ENCODE measurements at regions not wholly inside any gene's neighbourhood (a gene's known extent, or its start where the extent isn't known, plus 50 kb on each side); places are given as distances from the start of the nearest gene placed in this dataset.

GRCh38 chr11:127491589-127491988, 491.0 kb upstream of the KIRREL3 start:
- TF ChIP-seq POLR2AphosphoS5 (IDR thresholded peaks at IDR 0.05) (no peak), EP300 (IDR thresholded peaks at IDR 0.05) (no peak), CTCF (IDR thresholded peaks at IDR 0.05) (no peak), POLR2A (IDR thresholded peaks at IDR 0.05; ENCODE audit: low read depth) (no peak)
